ENCODE measurements at regions not wholly inside any gene's neighbourhood (a gene's known extent, or its start where the extent isn't known, plus 50 kb on each side); places are given as distances from the start of the nearest gene placed in this dataset.
A peak's percentile ranks its signal among the peaks of the same experiment; 100 is the strongest.

GRCh38 chr12:19856389-19856788 is 417.1 kb downstream of the AEBP2 start:
- peak overlapping the region in 10 of 12 donors; percentile 32 to 85 (median 52) for H3K27ac ChIP-seq
- TF ChIP-seq CTCF (IDR thresholded peaks at IDR 0.05): no peak
- WGBS, 4 donors: 45 to 64% (median 52%) methylated on average over 5 of the region's 5 CpGs
- peak in 3 of 4 donors; percentile 35 to 62 (median 43) for ATAC-seq
- no peaks in the 10 kb centered on the region for H3K36me3 ChIP-seq
- H3K9me3 ChIP-seq: peaks cover 0 to 25% (median 11%) of the 10 kb centered on the region in 12 donors
- H3K27me3 ChIP-seq: no peaks in the 10 kb centered on the region
- no peak for DNase-seq
- intact Hi-C loops (cut with DNase I): no loop called here
- H3K4me1 ChIP-seq: peaks cover 0 to 12% (median 0%) of the 10 kb centered on the region in 12 donors
- peak overlapping the region in 7 of 12 donors; percentile 1 to 26 (median 20) for H3K4me3 ChIP-seq

- H3K27me3 ChIP-seq: no peaks in the 10 kb centered on the region
- no peak for ATAC-seq
- intact Hi-C loops (cut with DNase I): no loop called here
- no peak for DNase-seq
- no peaks in the 10 kb centered on the region for H3K36me3 ChIP-seq
- 78 to 89% (median 86%) methylated on average over 5 of the region's 5 CpGs for WGBS, 4 donors
- H3K9me3 ChIP-seq: peaks cover 0 to 25% (median 11%) of the 10 kb centered on the region in 12 donors
- H3K4me1 ChIP-seq: peaks cover 0 to 12% (median 0%) of the 10 kb centered on the region in 12 donors
- H3K4me3 ChIP-seq: peak overlapping the region in 4 of 12 donors; percentile 1 to 26 (median 18)
- peak overlapping the region in 4 of 12 donors; percentile 65 to 85 (median 70) for H3K27ac ChIP-seq
- TF ChIP-seq CTCF (IDR thresholded peaks at IDR 0.05): no peak
- no peak for TF ChIP-seq POLR2A (IDR thresholded peaks at IDR 0.05)
These were observed 417.9 kb downstream of the AEBP2 start for GRCh38 chr12:19857204-19857603.

GRCh38 chr12:19867151-19867550 is 427.9 kb downstream of the AEBP2 start:
- intact Hi-C loops (cut with DNase I): no loop called here
- H3K36me3 ChIP-seq: no peaks in the 10 kb centered on the region
- no peak for ATAC-seq

GRCh38 chr12:19867970-19868369 is 428.7 kb downstream of the AEBP2 start:
- H3K4me3 ChIP-seq: no peak overlapping the region
- DNase-seq (no peak), ATAC-seq (no peak)
- H3K27ac ChIP-seq: no peak overlapping the region
- 29 to 78% (median 45%) methylated on average over 2 of the region's 2 CpGs for WGBS, 4 donors
- no peak for TF ChIP-seq CTCF (IDR thresholded peaks at IDR 0.05)
- TF ChIP-seq POLR2A (IDR thresholded peaks at IDR 0.05): no peak
- H3K9me3 ChIP-seq: peaks cover 0 to 2% (median 0%) of the 10 kb centered on the region in 12 donors
- intact Hi-C loops (cut with DNase I): no loop called here
- H3K4me1 ChIP-seq: peaks cover 0 to 3% (median 0%) of the 10 kb centered on the region in 12 donors
- H3K36me3 ChIP-seq: no peaks in the 10 kb centered on the region
- no peaks in the 10 kb centered on the region for H3K27me3 ChIP-seq

More at GRCh38 chr12:19867151-19867550, 427.9 kb downstream of the AEBP2 start:
- no peak for TF ChIP-seq POLR2A (IDR thresholded peaks at IDR 0.05)
- TF ChIP-seq CTCF (IDR thresholded peaks at IDR 0.05): no peak
- Histone ChIP-seq H3K27ac (no peak overlapping the region), H3K9me3 (peaks cover 0 to 2% (median 0%) of the 10 kb centered on the region in 12 donors), H3K4me3 (no peak overlapping the region), H3K27me3 (no peaks in the 10 kb centered on the region), H3K4me1 (peaks cover 0 to 3% (median 0%) of the 10 kb centered on the region in 12 donors)
- WGBS, 4 donors: 73 to 84% (median 81%) methylated on average over 1 of the region's 1 CpG
- DNase-seq: no peak

All from heart left ventricle (tissue), 16 donors.